Liver (tissue), 8 donors: ENCODE measurements at regions not wholly inside any gene's neighbourhood (a gene's known extent, or its start where the extent isn't known, plus 50 kb on each side); places are given as distances from the start of the nearest gene placed in this dataset.
A peak's percentile ranks its signal among the peaks of the same experiment; 100 is the strongest.

Experiments used
- DNase-seq: peaks from one replicate; pipeline ENCODE4 v3.0.0-alpha.2; 2017; ENCODE audit warnings: low spot score
- H3K27ac ChIP-seq, 2 donors: one replicate each; pipeline ENCODE4 v1.7.0; 2013; ENCODE audit warnings: inconsistent platforms in 2 of 2, low read length in 2 of 2, control low read depth in 1 of 2, low read depth in 1 of 2, mild to moderate bottlenecking in 1 of 2
- H3K27me3 ChIP-seq, 4 donors: one replicate each; pipeline versions ENCODE4 v1.6.1 to v1.7.0; 2013; ENCODE audit warnings: low read length in 3 of 4, inconsistent platforms in 1 of 4, mild to moderate bottlenecking in 1 of 4, moderate library complexity in 1 of 4; ENCODE audit not compliant: control insufficient read depth in 4 of 4, insufficient read depth in 4 of 4
- H3K36me3 ChIP-seq, 4 donors: one replicate each; pipeline versions ENCODE4 v1.6.1 to v1.7.0; 2013; ENCODE audit warnings: low read length in 3 of 4, mild to moderate bottlenecking in 3 of 4, low read depth in 1 of 4, moderate library complexity in 1 of 4; ENCODE audit not compliant: control insufficient read depth in 4 of 4, insufficient read depth in 3 of 4
- H3K4me1 ChIP-seq, 4 donors: one replicate each; pipeline versions ENCODE4 v1.6.1 to v1.7.0; 2013; ENCODE audit warnings: low read length in 3 of 4, mild to moderate bottlenecking in 3 of 4, moderate library complexity in 1 of 4; ENCODE audit not compliant: control insufficient read depth in 4 of 4, insufficient read depth in 4 of 4
- H3K4me3 ChIP-seq, 3 donors: one replicate each; pipeline versions ENCODE4 v1.6.1 to v1.7.0; 2013; ENCODE audit warnings: low read length in 3 of 3, control low read depth in 1 of 3, low read depth in 1 of 3, mild to moderate bottlenecking in 1 of 3
- H3K9ac ChIP-seq, 2 donors: one replicate each; pipeline ENCODE4 v1.7.0; 2013; ENCODE audit warnings: low read length in 2 of 2, mild to moderate bottlenecking in 2 of 2, moderate library complexity in 2 of 2, control low read depth in 1 of 2, low read depth in 1 of 2
- H3K9me3 ChIP-seq, 4 donors: one replicate each; pipeline versions ENCODE4 v1.6.1 to v1.7.0; 2013; ENCODE audit warnings: low read length in 3 of 4; ENCODE audit not compliant: control insufficient read depth in 4 of 4
- ATF3 ChIP-seq: IDR thresholded peaks from 2 replicates; pipeline ENCODE4 v1.6.1; 2016; ENCODE audit warnings: antibody characterized with exemption
- CTCF ChIP-seq: fragments of 150-350 bp; IDR thresholded peaks from 2 replicates; pipeline ENCODE4 v1.5.1; 2017; ENCODE audit warnings: improper control_type of control experiment, low read depth, low read length; ENCODE audit not compliant: missing input control
- EGR1 ChIP-seq, 2 donors: IDR thresholded peaks; 2 replicates each; pipeline ENCODE4 v1.6.1; 2016 to 2018; ENCODE audit warnings: antibody characterized with exemption in 2 of 2, low read depth in 2 of 2
- FOXA1 ChIP-seq: IDR thresholded peaks from 2 replicates; pipeline ENCODE4 v1.6.1; 2016; ENCODE audit warnings: antibody characterized with exemption
- FOXA2 ChIP-seq: IDR thresholded peaks from 2 replicates; pipeline ENCODE4 v1.6.1; 2016; ENCODE audit warnings: antibody characterized with exemption
- GABPA ChIP-seq, 2 donors: IDR thresholded peaks in 1 of 2; conservative IDR thresholded peaks in 1 of 2; 2 replicates each; pipeline ENCODE4 v1.6.1; 2016; ENCODE audit warnings: antibody characterized with exemption in 2 of 2, mild to moderate bottlenecking in 1 of 2, moderate library complexity in 1 of 2
- HNF4A ChIP-seq, 2 donors: conservative IDR thresholded peaks; 2 replicates each; pipeline ENCODE4 v1.6.1; 2016; ENCODE audit warnings: antibody characterized with exemption in 2 of 2, mild to moderate bottlenecking in 2 of 2
- HNF4G ChIP-seq: IDR thresholded peaks from 2 replicates; pipeline ENCODE4 v1.6.1; 2016; ENCODE audit warnings: antibody characterized with exemption
- JUND ChIP-seq, 2 donors: IDR thresholded peaks; 2 replicates each; pipeline ENCODE4 v1.6.1; 2016; ENCODE audit warnings: antibody characterized with exemption in 2 of 2
- MAX ChIP-seq: IDR thresholded peaks from 2 replicates; pipeline ENCODE4 v1.6.1; 2016; ENCODE audit warnings: antibody characterized with exemption
- NR2F2 ChIP-seq: IDR thresholded peaks from 2 replicates; pipeline ENCODE4 v1.6.1; 2016; ENCODE audit warnings: antibody characterized with exemption
- RAD21 ChIP-seq, 2 donors: IDR thresholded peaks; 2 replicates each; pipeline ENCODE4 v1.6.1; 2016; ENCODE audit warnings: antibody characterized with exemption in 2 of 2, mild to moderate bottlenecking in 2 of 2
- REST ChIP-seq: IDR thresholded peaks from 2 replicates; pipeline ENCODE4 v1.6.1; 2016; ENCODE audit warnings: antibody characterized with exemption, mild to moderate bottlenecking
- RXRA ChIP-seq, 2 donors: IDR thresholded peaks; 2 replicates each; pipeline ENCODE4 v1.6.1; 2017 to 2018; ENCODE audit warnings: antibody characterized with exemption in 2 of 2, mild to moderate bottlenecking in 1 of 2
- SP1 ChIP-seq: IDR thresholded peaks from 2 replicates; pipeline ENCODE4 v1.6.1; 2018; ENCODE audit warnings: antibody characterized with exemption, mild to moderate bottlenecking
- TAF1 ChIP-seq: conservative IDR thresholded peaks from 2 replicates; pipeline ENCODE4 v1.6.1; 2016; ENCODE audit warnings: antibody characterized with exemption, mild to moderate bottlenecking
- WGBS: extraction: QIAGEN DNeasy Blood & Tissue Kit; methylation state at CpG from one replicate; pipeline ENCODE4 v1.1.7; 2013; 5-methylcytosine and 5-hydroxymethylcytosine counted together
- TF ChIP-seq, protein P1 (sequence below): IDR thresholded peaks from 2 replicates; pipeline ENCODE4 v1.6.1; 2016; ENCODE audit warnings: antibody characterized with exemption
- donor health status: healthy.
- donor health status: healthy.
- donor health status: healthy.
- donor health status: healthy.
- donor health status: healthy.

GRCh38 chr20:11777387-11778205 is 140.1 kb upstream of the BTBD3 start:
- H3K4me3 ChIP-seq: no peak overlapping the region
- H3K9ac ChIP-seq: no peak overlapping the region
- no peak overlapping the region for H3K27ac ChIP-seq
- H3K4me1 ChIP-seq: no peaks in the 10 kb centered on the region
- WGBS: 56% methylated on average over 14 of the region's 14 CpGs
- no peak for TF ChIP-seq CTCF
- TF ChIP-seq REST: no peak
- TF ChIP-seq RXRA (IDR thresholded peaks at IDR 0.05): peak in 1 of 2 donors; percentile 10
- peaks cover 0 to 4% (median 0%) of the 10 kb centered on the region in 4 donors for H3K27me3 ChIP-seq
- no peak for DNase-seq
- H3K36me3 ChIP-seq: no peaks in the 10 kb centered on the region
- H3K9me3 ChIP-seq: peaks cover 0 to 4% (median 0%) of the 10 kb centered on the region in 4 donors

DNA sequence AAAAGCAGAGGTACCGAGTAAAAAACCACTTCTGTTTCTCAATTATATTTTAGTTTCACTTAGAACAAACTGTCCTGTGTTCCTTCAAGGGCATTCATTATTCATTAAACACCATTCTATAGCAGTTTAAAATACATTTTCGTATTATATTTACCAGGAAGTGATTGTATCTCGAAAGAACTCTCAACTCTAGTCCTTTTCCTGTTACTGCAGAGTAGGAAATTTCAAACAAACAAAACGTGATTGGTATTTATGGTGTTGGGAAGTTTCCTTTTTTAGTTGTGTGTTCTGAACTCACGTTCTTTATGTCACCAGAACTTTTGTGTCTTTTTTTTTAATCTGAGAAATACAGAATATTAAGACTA is 139.5 kb upstream of the BTBD3 start:
- H3K27me3 ChIP-seq: peaks cover 0 to 4% (median 0%) of the 10 kb centered on the region in 4 donors
- no peak overlapping the region for H3K4me3 ChIP-seq
- no peak overlapping the region for H3K9ac ChIP-seq
- peaks cover 0 to 4% (median 0%) of the 10 kb centered on the region in 4 donors for H3K9me3 ChIP-seq
- no peak for DNase-seq
- no peaks in the 10 kb centered on the region for H3K4me1 ChIP-seq
- H3K27ac ChIP-seq: no peak overlapping the region
- no peak for TF ChIP-seq MAX
- TF ChIP-seq RAD21 (IDR thresholded peaks at IDR 0.05): no peak
- no peak for TF ChIP-seq JUND (IDR thresholded peaks at IDR 0.05)
- TF ChIP-seq, protein P1, sequence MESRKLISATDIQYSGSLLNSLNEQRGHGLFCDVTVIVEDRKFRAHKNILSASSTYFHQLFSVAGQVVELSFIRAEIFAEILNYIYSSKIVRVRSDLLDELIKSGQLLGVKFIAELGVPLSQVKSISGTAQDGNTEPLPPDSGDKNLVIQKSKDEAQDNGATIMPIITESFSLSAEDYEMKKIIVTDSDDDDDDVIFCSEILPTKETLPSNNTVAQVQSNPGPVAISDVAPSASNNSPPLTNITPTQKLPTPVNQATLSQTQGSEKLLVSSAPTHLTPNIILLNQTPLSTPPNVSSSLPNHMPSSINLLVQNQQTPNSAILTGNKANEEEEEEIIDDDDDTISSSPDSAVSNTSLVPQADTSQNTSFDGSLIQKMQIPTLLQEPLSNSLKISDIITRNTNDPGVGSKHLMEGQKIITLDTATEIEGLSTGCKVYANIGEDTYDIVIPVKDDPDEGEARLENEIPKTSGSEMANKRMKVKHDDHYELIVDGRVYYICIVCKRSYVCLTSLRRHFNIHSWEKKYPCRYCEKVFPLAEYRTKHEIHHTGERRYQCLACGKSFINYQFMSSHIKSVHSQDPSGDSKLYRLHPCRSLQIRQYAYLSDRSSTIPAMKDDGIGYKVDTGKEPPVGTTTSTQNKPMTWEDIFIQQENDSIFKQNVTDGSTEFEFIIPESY: no peak
- no peak for TF ChIP-seq FOXA1
- TF ChIP-seq FOXA2: no peak
- TF ChIP-seq HNF4G: no peak
- no peak for TF ChIP-seq HNF4A (conservative IDR thresholded peaks at IDR 0.05)
- TF ChIP-seq SP1: no peak
- no peak for TF ChIP-seq NR2F2
- TF ChIP-seq CTCF: no peak
- TF ChIP-seq EGR1 (IDR thresholded peaks at IDR 0.05; ENCODE audit: low read depth in 2 of 2): no peak
- no peak for TF ChIP-seq GABPA (IDR thresholded peaks at IDR 0.05 in 1 of 2, conservative IDR thresholded peaks at IDR 0.05 in 1 of 2)
- no peak for TF ChIP-seq ATF3
- TF ChIP-seq TAF1: no peak
- H3K36me3 ChIP-seq: no peaks in the 10 kb centered on the region
- WGBS: 37% methylated on average over 5 of the region's 5 CpGs
